Peyer's patch (tissue), 4 donors: ENCODE measurements at regions not wholly inside any gene's neighbourhood (a gene's known extent, or its start where the extent isn't known, plus 50 kb on each side); places are given as distances from the start of the nearest gene placed in this dataset.

Experiments used
- CTCF ChIP-seq, 6 experiments: fragments of 450-650 bp in 4 of 6; fragments of 200-600 bp in 2 of 6; sonication (generic) in 1 of 6; IDR thresholded peaks; one replicate each; pipeline ENCODE4 v1.5.1; 2017 to 2019; ENCODE audit warnings: antibody characterized with exemption in 6 of 6, mild to moderate bottlenecking in 3 of 6, moderate library complexity in 1 of 6
- POLR2A ChIP-seq, 2 donors: fragments of 450-650 bp; IDR thresholded peaks; one replicate each; pipeline ENCODE4 v1.5.1; 2017; ENCODE audit warnings: antibody characterized with exemption in 2 of 2, mild to moderate bottlenecking in 2 of 2, moderate library complexity in 2 of 2

- no peak for TF ChIP-seq CTCF (IDR thresholded peaks at IDR 0.05)
- TF ChIP-seq POLR2A (IDR thresholded peaks at IDR 0.05) = no peak
Observed at GRCh38 chr5:21173036-21173435, 1185.0 kb upstream of the CDH18 start.
